ENCODE measurements at regions not wholly inside any gene's neighbourhood (a gene's known extent, or its start where the extent isn't known, plus 50 kb on each side); places are given as distances from the start of the nearest gene placed in this dataset.

- DNase-seq (ENCODE audit: low read depth in 2 of 2) = no peak
Measured at GRCh38 chr1:78358165-78358564, 132.6 kb upstream of the PTGFR start.

- DNase-seq (ENCODE audit: low read depth in 2 of 2) = no peak
Measured at GRCh38 chr1:78359666-78360065, 131.1 kb upstream of the PTGFR start.

DNA sequence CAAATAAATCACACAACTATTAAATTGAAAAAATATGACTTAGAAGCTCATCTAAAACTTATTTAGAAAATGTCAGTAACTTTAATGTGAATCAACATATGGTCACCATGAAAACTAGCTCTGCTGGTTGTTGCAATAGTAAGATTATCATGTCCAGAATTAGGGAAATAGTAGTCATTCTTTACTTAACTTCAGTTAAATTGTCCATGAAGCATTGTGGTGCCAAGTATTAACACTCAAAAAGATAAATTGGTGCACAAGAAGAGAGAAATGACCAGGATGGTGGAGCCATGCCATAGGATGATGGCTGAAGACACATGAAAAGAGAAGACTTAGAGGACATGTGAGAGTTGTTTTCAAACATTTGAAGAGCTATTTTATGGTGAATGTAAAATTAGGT lies 130.2 kb upstream of the PTGFR start:
- DNase-seq (ENCODE audit: low read depth in 2 of 2) = no peak

- no peak for DNase-seq (ENCODE audit: low read depth in 2 of 2)
Measured at GRCh38 chr1:78367700-78368099, 123.1 kb upstream of the PTGFR start.

DNA sequence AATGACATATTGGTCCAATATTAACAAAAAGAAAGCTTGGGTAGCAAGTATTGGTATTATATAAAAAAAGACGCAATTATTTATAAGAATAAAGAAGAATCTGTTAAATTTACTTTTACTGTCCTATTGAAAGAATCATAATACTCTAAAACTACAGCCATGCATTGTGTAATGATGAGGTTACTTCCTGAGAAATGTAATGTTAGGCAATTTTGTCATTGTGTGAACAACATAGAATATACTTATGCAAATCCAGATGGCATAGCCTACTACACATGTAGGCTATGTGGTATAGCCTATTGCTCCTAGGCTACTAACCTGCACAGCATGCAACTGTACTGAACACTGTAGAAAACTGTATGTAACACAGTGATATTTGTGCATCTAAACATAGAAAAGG lies 121.2 kb upstream of the PTGFR start:
- DNase-seq (ENCODE audit: low read depth in 2 of 2) = no peak

DNA sequence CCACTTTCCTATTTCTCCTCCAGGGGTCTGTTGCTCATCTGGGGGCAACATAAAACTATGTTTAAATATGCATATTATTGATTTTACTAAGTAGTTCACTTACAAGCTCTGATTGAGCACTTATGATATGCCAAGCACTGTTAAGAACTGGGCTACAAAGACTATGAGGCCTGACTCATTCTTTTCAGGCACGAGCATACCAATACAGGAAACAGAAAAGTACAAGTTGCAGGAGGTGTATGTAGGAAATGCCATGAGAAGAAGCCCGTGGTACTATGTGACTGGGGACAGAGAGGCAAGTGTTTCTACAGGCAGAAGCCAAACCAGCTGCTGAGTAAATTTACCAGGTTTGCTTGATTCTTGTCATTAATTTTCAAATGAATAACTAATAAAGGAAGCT lies 120.4 kb upstream of the PTGFR start:
- DNase-seq (ENCODE audit: low read depth in 2 of 2) = no peak

DNA sequence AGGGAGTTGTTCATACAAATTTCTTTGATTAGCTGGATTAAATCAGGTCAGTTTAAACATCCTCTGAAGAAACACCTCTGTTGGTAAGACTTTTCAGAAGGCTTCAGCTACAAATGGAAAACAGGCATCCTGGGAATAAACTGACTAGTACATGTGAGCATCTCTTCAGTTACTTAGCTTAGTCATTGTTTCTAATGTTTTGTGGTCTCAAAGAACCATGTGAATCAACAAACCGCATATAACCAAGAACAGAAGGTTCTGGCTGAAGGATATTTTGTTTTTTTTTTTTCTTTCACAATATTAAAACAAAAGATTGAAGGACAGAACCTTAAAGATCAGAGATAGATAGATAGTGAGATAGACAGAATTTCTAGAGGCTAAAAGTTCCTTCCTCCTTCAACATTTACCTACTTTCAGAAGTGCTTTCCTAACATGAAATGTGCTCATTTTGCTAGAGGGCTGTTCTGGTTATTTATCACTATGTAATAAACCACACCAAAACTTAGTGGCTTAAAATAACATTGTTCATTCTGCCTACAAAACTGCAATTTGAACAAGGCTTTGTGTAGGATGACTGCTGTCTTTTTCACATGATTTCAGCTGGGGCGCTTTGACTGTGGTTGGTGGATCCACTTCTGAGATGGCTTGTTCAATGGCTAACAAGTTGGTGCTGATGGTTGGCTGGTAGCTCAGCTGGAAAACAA lies 119.8 kb upstream of the PTGFR start:
- DNase-seq (ENCODE audit: low read depth in 2 of 2) = no peak

- no peak for DNase-seq (ENCODE audit: low read depth in 2 of 2)
Measured at GRCh38 chr1:78373676-78374075, 117.1 kb upstream of the PTGFR start.

GRCh38 chr1:78375996-78376395 lies 114.8 kb upstream of the PTGFR start:
- DNase-seq (ENCODE audit: low read depth in 2 of 2) = no peak

- no peak for DNase-seq (ENCODE audit: low read depth in 2 of 2)
Measured at GRCh38 chr1:78377356-78377928, 113.3 kb upstream of the PTGFR start.

GRCh38 chr1:78383923-78384322 lies 106.9 kb upstream of the PTGFR start:
- DNase-seq (ENCODE audit: low read depth in 2 of 2) = no peak

- no peak for DNase-seq (ENCODE audit: low read depth in 2 of 2)
Measured at GRCh38 chr1:78385744-78386462, 104.9 kb upstream of the PTGFR start.

GRCh38 chr1:78387201-78387600 lies 103.6 kb upstream of the PTGFR start:
- no peak for DNase-seq (ENCODE audit: low read depth in 2 of 2)

- DNase-seq (ENCODE audit: low read depth in 2 of 2) = no peak
Measured at GRCh38 chr1:78387871-78388270, 102.9 kb upstream of the PTGFR start.

- DNase-seq (ENCODE audit: low read depth in 2 of 2) = no peak
Measured at GRCh38 chr1:78388275-78388674, 102.5 kb upstream of the PTGFR start.

DNA sequence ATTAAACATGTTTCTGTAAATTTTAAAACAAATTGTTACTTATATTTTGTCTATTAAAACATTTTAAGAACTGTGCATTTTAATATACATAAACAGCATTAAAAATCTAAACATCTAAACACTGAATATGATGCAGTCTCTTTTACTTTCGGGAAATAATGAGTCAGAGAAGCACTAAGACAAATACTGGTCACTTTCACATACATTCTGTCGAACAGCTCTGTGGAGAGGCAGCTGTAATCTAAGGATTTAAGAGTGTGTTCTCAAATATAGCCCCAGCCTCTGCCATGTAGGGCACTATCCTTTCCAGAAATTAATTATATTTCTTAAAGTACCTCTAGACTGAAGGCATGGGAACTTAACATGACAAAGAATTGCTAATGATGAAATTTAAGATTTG lies 89.6 kb upstream of the PTGFR start:
- no peak for DNase-seq (ENCODE audit: low read depth in 2 of 2)

DNA sequence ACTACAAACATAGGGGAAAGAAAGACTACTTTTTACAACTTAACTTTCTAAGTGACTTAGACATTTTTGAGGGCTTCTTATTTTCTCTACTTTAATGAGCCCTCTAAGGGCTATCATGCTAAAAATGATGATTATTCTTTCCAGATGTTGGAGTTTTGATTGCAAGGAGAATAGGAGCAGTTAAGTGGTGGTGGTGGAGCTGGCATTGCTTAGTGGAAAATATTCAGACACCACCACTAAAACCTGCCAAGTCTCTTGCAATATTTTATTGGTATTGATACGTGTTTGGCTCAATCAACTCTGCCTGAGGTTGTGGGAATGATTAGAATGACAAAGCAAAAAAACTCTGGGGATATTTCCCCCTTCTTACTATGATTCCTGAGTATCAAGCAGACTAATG lies 82.6 kb upstream of the PTGFR start:
- peak; percentile 88 to 92 for DNase-seq (ENCODE audit: low read depth in 2 of 2)

GRCh38 chr1:78408810-78409209 lies 82.0 kb upstream of the PTGFR start:
- no peak for DNase-seq (ENCODE audit: low read depth in 2 of 2)

DNA sequence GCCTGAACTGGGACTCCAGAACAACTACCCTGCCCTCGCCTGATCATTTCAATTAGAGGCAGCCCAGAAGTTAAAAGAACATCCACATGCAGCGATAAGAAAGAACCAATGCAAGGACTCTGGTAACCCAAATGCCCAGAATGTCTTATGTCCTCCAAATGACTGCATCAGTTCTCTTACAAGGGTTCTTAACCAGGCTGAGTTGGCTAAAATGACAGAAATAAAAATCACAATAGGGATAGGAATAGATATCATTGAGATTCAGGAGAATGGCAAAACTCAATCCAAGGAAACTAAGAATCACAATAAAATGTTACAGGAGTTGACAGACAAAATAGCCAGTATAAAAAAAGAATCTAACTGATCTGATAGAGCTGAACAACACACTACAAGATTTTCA lies 80.1 kb upstream of the PTGFR start:
- no peak for DNase-seq (ENCODE audit: low read depth in 2 of 2)

DNA sequence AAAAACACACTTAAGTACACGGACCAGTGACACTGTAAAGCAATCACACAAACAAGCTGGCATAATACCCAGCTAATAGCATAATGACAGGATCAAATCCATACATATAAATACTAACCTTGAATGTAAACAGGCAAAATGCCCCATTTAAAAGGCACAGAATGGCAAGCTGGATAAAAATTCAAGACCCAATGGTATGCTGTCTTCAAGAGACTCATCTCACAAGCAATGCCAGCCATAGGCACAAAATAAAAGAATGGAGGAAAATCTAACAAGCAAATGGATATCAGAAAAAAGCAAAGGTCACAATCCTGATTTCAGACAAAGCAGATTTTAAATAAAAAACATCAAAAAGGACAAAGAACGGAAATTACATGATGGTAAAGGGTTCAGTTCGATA lies 79.1 kb upstream of the PTGFR start:
- DNase-seq (ENCODE audit: low read depth in 2 of 2) = no peak

GRCh38 chr1:78415165-78415564 lies 75.6 kb upstream of the PTGFR start:
- DNase-seq (ENCODE audit: low read depth in 2 of 2) = no peak

GRCh38 chr1:78419309-78419708 lies 71.5 kb upstream of the PTGFR start:
- DNase-seq (ENCODE audit: low read depth in 2 of 2) = peak; percentile 77 to 78

GRCh38 chr1:78420181-78420580 lies 70.6 kb upstream of the PTGFR start:
- DNase-seq (ENCODE audit: low read depth in 2 of 2) = no peak

All from fibroblast of skin of left biceps (primary cell).